Brain microvascular endothelial cell (primary cell): ENCODE measurements at regions not wholly inside any gene's neighbourhood (a gene's known extent, or its start where the extent isn't known, plus 50 kb on each side); places are given as distances from the start of the nearest gene placed in this dataset.

Source experiments
- DNase-seq: peaks from one replicate; pipeline ENCODE4 v3.0.0-alpha.2; 2020
- H3K27ac ChIP-seq: fragments of 250-450 bp; sonication (Bioruptor Pico); 2 replicates; pipeline ENCODE4 v1.5.1; 2020; ENCODE audit warnings: mild to moderate bottlenecking, moderate library complexity
- H3K27me3 ChIP-seq: fragments of 250-450 bp; sonication (Bioruptor Pico); replicated peaks from 2 replicates; pipeline ENCODE4 v1.5.1; 2020; ENCODE audit warnings: mild to moderate bottlenecking
- H3K36me3 ChIP-seq: fragments of 250-450 bp; sonication (Bioruptor Pico); replicated peaks from 2 replicates; pipeline ENCODE4 v1.5.1; 2020; ENCODE audit warnings: mild to moderate bottlenecking
- H3K4me3 ChIP-seq: 2 replicates; pipeline ENCODE4 v1.5.1; 2011; ENCODE audit warnings: low read depth, mild to moderate bottlenecking, control low read depth, low read length, moderate library complexity
- in situ Hi-C: cut with HindIII; loops from 2 replicates; pipeline ENCODE4 v1.10.0; 2017; ENCODE audit warnings: low sequenced_read_pairs, low pct_ligation_motif_present
- TF ChIP-seq, protein P1 (sequence below): IDR thresholded peaks from 2 replicates; pipeline ENCODE4 v1.5.1; 2011; ENCODE audit warnings: low read depth, mild to moderate bottlenecking, moderate library complexity, low read length, control low read depth, inconsistent platforms; ENCODE audit errors: missing control alignments

DNA sequence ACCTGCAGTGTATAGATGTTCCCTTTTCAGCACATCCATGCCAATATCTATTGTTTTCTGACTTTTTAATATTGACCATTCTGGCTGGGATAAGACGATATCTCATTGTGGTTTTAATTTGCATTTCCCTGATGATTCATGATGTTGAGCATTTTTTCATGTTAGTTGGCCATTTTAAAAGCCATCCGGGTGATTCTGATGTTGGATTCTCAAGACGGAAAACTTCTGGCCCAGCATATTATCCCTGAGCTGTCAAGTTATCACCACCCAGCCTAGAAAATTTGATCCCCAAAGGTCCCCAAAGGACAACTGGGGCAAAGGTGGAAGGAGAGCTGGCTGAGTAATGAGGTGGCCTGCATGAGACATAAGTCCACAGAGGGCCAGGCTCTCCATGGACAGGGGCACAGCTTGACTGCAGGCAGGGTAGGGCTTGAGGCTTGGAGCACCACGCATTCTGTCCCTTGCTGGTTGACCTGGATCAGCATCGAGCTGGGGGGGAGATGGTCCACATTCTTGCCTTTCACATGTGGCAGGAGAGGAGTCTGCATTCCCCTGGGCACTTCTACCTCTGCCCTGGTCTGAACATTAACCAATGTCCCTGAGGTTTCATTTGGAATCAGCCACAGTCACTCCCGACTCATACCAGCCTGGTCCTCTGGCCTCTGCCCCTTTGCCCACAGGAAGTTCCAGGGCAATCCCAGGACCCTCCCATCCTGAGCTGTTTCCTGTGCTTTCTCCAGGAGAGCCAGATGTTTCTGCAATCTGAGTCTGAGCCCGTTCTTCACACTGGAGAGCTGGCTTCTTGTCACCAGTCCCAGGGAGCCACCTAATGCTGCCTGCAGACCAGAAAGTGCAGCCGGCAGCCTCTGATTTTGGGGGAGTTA, 69.2 kb downstream of the ISG20 start:
- Histone ChIP-seq H3K27me3 (no peaks in the 10 kb centered on the region), H3K4me3 (no peak overlapping the region), H3K27ac (no peak overlapping the region), H3K36me3 (no peaks in the 10 kb centered on the region)
- DNase-seq, result peak; percentile 15
- in situ Hi-C loops, result no loop called here
- TF ChIP-seq, protein P1, sequence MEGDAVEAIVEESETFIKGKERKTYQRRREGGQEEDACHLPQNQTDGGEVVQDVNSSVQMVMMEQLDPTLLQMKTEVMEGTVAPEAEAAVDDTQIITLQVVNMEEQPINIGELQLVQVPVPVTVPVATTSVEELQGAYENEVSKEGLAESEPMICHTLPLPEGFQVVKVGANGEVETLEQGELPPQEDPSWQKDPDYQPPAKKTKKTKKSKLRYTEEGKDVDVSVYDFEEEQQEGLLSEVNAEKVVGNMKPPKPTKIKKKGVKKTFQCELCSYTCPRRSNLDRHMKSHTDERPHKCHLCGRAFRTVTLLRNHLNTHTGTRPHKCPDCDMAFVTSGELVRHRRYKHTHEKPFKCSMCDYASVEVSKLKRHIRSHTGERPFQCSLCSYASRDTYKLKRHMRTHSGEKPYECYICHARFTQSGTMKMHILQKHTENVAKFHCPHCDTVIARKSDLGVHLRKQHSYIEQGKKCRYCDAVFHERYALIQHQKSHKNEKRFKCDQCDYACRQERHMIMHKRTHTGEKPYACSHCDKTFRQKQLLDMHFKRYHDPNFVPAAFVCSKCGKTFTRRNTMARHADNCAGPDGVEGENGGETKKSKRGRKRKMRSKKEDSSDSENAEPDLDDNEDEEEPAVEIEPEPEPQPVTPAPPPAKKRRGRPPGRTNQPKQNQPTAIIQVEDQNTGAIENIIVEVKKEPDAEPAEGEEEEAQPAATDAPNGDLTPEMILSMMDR, result no peak

DNA sequence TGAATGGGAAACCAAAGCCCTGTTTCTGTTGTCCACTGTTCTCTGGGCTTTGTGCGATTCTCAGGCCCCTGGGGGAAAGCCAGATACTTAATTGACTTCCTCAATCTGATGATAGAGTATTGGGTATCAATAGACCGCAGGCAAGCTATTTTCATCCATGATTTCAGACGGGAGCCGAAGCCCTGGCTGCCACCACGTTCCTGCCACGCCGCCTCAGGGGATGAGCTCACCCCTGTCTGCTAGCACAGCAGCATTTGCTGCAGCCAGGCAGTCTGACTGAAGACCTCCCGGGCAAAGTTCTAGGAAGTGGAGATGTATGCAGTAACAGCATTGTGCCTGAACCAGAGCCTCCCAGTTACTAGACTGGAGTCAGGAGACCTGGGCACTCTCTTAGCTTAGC, 69.8 kb downstream of the ISG20 start:
- in situ Hi-C loops, result no loop called here
- no peak overlapping the region for H3K27ac ChIP-seq
- no peaks in the 10 kb centered on the region for H3K36me3 ChIP-seq
- peak; percentile 66 for DNase-seq
- no peaks in the 10 kb centered on the region for H3K27me3 ChIP-seq
- no peak overlapping the region for H3K4me3 ChIP-seq
- TF ChIP-seq, protein P1, result no peak

DNA sequence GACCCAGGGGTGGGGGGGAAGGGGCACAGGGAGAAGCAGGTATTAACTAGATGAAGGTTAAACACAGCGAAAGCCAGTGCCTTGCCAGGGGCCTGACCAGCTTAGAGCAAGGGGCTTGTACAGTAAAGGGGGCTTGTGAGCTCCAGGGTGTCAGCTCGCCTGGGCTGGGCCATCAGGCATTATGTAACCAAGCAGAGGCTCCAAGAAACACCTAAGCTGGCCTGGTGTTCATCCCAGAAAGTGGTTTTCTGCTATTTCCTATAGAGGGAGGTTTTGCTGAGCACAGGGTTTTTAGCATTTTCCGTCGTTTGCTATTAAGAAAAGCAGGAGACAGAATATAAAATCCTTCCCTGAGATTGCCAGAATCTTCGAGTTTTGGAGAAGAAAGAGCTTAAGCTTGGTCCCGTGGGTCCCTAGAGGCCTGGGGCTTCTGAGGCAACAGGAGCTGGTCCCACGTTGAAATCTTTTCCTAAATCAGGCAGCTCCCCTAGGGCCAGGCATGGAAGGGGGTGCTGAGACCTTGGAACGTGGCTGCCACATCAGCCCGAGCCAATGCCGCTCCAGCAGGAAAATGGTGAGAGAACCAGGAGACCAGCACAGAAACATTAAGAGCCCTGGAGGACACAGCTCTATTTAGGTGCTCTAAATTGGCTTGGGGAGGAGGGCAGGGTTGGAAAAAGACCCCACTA, 71.4 kb downstream of the ISG20 start:
- H3K27me3 ChIP-seq, result no peaks in the 10 kb centered on the region
- H3K27ac ChIP-seq, result no peak overlapping the region
- TF ChIP-seq, protein P1, result no peak
- in situ Hi-C loops, result no loop called here
- H3K4me3 ChIP-seq, result no peak overlapping the region
- no peak for DNase-seq
- no peaks in the 10 kb centered on the region for H3K36me3 ChIP-seq

DNA sequence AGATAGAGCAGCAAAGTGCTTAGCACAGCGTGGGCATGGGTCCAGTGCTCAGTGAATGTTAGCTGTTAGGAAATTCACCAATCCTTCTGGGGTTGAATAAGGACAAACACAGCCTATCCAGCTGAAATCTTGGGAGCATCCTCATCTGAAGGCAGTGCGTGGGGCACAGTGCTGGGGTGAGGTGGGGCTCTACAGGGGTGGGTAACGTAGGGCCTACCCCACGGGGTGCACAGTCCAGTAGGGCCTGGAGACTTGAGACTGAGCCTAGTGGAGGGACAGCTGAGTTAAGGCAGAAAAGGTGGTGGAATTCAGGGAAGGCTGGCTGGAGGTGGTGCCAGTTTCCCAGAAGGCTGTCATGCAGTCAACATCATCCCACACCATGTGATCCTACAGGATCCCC, 73.0 kb downstream of the ISG20 start:
- no peaks in the 10 kb centered on the region for H3K36me3 ChIP-seq
- no peaks in the 10 kb centered on the region for H3K27me3 ChIP-seq
- TF ChIP-seq, protein P1, result no peak
- in situ Hi-C loops, result no loop called here
- H3K4me3 ChIP-seq, result no peak overlapping the region
- DNase-seq, result no peak
- no peak overlapping the region for H3K27ac ChIP-seq

DNA sequence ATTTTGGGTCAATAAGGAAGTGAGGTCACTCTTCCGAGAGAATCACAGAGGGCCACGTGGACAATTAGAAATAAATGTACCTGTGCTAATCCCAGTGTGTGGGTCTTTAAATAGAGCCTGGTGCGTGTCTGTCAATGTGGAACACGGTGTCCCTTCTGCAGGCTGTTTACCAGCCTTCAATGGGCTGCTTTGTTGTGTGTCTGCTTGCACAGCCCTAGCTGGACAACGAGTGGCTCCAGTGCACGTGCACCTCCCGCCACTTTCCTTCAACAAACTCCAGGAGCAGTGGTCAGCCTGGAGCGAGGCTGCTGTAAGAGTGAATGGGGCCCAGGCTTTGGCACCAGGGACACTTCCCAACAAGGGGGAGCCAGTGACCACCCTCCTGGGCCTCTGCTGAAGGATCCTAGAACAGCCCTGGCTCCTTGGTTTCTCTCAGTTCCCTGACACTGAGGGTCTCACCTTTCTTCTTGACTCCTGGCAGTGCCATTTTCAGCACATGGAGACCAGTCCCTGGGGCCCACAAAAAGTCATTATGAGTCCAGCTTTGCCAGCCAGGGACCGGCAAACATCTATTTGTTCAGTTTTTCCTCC, 76.1 kb downstream of the ISG20 start:
- no peak for DNase-seq
- H3K27me3 ChIP-seq, result no peaks in the 10 kb centered on the region
- H3K27ac ChIP-seq, result no peak overlapping the region
- H3K4me3 ChIP-seq, result no peak overlapping the region
- TF ChIP-seq, protein P1, result no peak
- no peaks in the 10 kb centered on the region for H3K36me3 ChIP-seq
- in situ Hi-C loops, result no loop called here
